ENCODE measurements at regions not wholly inside any gene's neighbourhood (a gene's known extent, or its start where the extent isn't known, plus 50 kb on each side); places are given as distances from the start of the nearest gene placed in this dataset.

DNA sequence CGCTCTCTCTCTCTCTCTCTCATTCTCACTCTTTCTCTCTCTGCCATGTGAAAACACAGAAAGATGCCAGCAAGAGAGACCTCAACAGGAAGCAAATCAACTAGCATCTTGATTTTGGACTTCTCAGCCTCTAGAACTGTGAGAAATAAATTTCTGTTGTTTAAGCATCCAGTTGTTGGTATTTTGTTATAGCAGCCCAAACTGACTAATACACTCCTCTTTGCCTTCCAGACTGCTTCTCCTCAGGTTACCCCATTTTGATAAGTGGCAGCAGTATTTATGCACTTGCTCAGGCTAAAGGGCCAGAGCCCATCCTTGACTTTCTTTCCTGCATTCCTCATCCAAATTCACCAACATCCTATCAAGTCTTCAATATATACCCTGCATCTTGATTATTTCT, 76.6 kb upstream of the NANOGP8 start:
- DNase-seq (ENCODE audit: low read depth), result no peak

DNA sequence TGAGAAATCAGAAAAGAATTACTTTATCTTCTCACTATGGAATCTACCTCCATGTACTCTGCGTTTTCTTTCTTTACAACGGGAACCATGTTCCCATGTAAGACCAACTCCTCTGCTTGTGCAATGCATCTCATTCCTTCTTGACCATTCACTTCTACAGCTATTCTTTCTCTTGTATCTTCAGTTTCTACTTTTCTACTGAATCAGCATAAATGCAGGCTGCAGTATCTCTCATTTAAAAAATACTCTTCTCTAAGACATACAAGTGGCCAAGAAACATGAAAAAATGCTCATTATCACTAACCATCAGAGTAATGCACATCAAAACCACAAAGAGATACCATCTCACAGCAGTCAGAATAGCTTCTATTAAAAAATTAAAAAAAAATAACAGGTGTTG, 74.1 kb upstream of the NANOGP8 start:
- DNase-seq (ENCODE audit: low read depth), result no peak

- DNase-seq (ENCODE audit: low read depth), result no peak
Measured at GRCh38 chr15:35151782-35152181, 66.7 kb upstream of the NANOGP8 start.

GRCh38 chr15:35151381-35151780, 66.3 kb upstream of the NANOGP8 start:
- no peak for DNase-seq (ENCODE audit: low read depth)

- DNase-seq (ENCODE audit: low read depth), result no peak
Measured at GRCh38 chr15:35150361-35150760, 65.3 kb upstream of the NANOGP8 start.

DNA sequence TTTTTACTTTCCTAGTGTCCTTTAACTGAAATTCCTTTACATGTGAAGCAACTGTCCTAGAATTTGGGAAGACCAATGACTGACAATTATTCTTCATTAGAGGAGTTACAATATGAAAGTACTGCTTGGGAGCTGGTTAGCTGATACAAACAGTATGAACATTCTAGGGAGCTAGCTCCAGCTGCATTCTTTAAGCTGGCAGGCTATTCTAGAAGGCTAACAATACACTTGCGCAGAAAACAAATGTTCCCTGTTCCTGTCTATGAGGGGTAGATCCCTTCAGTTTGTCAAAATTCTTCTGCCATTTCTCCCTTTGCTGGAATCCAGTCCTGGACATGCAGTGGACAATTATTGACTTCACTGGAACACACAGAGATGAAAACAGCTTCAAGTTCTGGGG, 60.2 kb upstream of the NANOGP8 start:
- DNase-seq (ENCODE audit: low read depth), result no peak

DNA sequence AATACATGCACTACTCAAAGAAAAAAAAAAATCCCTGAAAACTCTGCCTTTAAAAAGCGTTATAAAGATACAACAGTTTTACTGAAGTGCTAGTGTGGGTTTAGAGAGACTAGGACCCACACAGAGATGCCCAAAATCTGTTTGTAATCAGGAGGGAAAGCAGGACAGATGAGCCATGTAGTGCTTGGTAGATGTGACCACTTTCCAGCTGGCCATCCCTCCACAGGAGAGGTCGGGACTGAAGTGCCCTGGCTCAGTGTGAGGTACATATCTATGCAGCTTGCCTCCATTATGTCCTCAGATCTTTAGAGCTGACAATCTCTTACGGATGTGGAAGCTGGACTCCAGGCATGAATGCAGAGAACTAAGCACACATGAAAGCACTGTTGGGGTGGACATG, 57.5 kb upstream of the NANOGP8 start:
- DNase-seq (ENCODE audit: low read depth), result no peak

GRCh38 chr15:35141743-35142471, 56.8 kb upstream of the NANOGP8 start:
- peak; percentile 79 for DNase-seq (ENCODE audit: low read depth)

GRCh38 chr15:35139822-35140221, 54.7 kb upstream of the NANOGP8 start:
- DNase-seq (ENCODE audit: low read depth), result peak; percentile 8

GRCh38 chr15:35137190-35137574, 52.1 kb upstream of the NANOGP8 start:
- no peak for DNase-seq (ENCODE audit: low read depth)

DNA sequence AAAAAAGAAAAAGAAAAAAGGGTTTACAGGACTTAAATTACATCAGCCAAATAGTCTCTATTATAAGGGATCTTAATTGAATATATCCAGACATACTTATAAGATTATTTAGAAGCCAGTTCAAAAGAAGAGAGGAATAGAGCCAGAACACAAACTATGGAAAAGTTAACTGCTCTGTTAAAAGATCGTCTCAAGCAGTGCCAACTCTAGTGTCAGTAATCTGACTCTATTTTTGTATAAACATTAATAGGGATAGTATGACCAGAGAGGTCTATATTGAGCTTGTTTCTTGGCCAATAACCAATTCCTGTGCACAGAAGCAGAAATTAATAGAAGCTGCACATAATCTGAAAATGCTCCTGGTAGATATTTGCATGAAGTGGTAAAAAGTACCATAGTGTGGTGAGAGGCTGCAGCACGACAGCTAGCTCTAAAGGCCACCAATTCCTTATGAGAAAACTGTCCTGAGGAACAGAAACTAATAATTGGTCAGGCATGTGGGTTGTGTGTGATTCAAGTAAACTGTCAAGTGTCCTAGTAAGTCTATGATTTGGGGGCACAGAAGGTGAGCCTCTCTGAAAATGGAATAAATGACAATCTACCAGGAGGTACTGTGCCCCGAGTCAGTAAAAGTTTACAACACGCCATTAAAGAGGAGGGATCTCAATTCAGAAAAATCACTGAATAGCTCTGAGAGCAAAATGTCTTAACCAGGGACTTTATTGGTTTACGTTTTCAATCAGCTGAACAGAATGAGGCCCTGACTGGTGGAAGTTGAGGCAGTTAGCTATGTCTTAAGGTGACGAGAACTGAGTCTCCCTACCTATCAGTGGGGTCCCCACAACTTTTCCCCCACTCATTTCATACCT, 51.5 kb upstream of the NANOGP8 start:
- DNase-seq (ENCODE audit: low read depth), result no peak
